ENCODE measurements at regions not wholly inside any gene's neighbourhood (a gene's known extent, or its start where the extent isn't known, plus 50 kb on each side); places are given as distances from the start of the nearest gene placed in this dataset.

- no peak overlapping the region for H3K4me3 ChIP-seq (ENCODE audit: low read depth, low read length)
Measured at GRCh38 chr15:81449836-81450474, 75.9 kb upstream of the TMC3 start.

- H3K4me3 ChIP-seq (ENCODE audit: low read depth, low read length), result no peak overlapping the region
Measured at GRCh38 chr15:81443040-81443820, 69.2 kb upstream of the TMC3 start.

- H3K4me3 ChIP-seq (ENCODE audit: low read depth, low read length), result no peak overlapping the region
Measured at GRCh38 chr15:81442454-81442853, 68.4 kb upstream of the TMC3 start.

- H3K4me3 ChIP-seq (ENCODE audit: low read depth, low read length), result no peak overlapping the region
Measured at GRCh38 chr15:81434851-81435250, 60.8 kb upstream of the TMC3 start.

GRCh38 chr15:81433462-81433861 lies 59.4 kb upstream of the TMC3 start:
- H3K4me3 ChIP-seq (ENCODE audit: low read depth, low read length), result no peak overlapping the region

- no peak overlapping the region for H3K4me3 ChIP-seq (ENCODE audit: low read depth, low read length)
Measured at GRCh38 chr15:81432179-81432578, 58.2 kb upstream of the TMC3 start.

- H3K4me3 ChIP-seq (ENCODE audit: low read depth, low read length), result no peak overlapping the region
Measured at GRCh38 chr15:81427176-81427575, 53.2 kb upstream of the TMC3 start.

GRCh38 chr15:81425905-81426304 lies 51.9 kb upstream of the TMC3 start:
- no peak overlapping the region for H3K4me3 ChIP-seq (ENCODE audit: low read depth, low read length)

Measured in iPS-11a (cell line).